Nephron (organoid): ENCODE measurements at regions not wholly inside any gene's neighbourhood (a gene's known extent, or its start where the extent isn't known, plus 50 kb on each side); places are given as distances from the start of the nearest gene placed in this dataset.

Experiments used
- H3K27ac Mint-ChIP-seq, 3 experiments: 2 replicates each; pipeline ENCODE4 v1.8.0; 2020; ENCODE audit warnings: mixed read lengths in 3 of 3, mild to moderate bottlenecking in 2 of 3, moderate library complexity in 1 of 3
- H3K27me3 Mint-ChIP-seq: 2 replicates; pipeline ENCODE4 v1.8.0; 2021; ENCODE audit warnings: low read depth, mild to moderate bottlenecking, moderate library complexity, mixed read lengths
- H3K36me3 Mint-ChIP-seq: 2 replicates; pipeline ENCODE4 v1.8.0; 2020; ENCODE audit warnings: low read depth, mixed read lengths
- H3K4me1 Mint-ChIP-seq: 2 replicates; pipeline ENCODE4 v1.8.0; 2020; ENCODE audit warnings: mixed read lengths
- H3K4me3 Mint-ChIP-seq, 3 experiments: 2 replicates each; pipeline ENCODE4 v1.8.0; 2020; ENCODE audit warnings: mild to moderate bottlenecking in 3 of 3, mixed read lengths in 3 of 3, moderate library complexity in 2 of 3
- H3K9me3 Mint-ChIP-seq: 2 replicates; pipeline ENCODE4 v1.8.0; 2020; ENCODE audit warnings: mixed read lengths
- CTCF ChIP-seq, 3 experiments: fragments of 200-600 bp; sonication (generic); IDR thresholded peaks; one replicate each; pipeline ENCODE4 v1.5.0; 2021; ENCODE audit warnings: antibody characterized with exemption in 3 of 3; ENCODE audit not compliant: unreplicated experiment in 3 of 3

- Mint-ChIP-seq H3K9me3 (no peaks in the 10 kb centered on the region), H3K27ac (no peak overlapping the region), H3K4me3 (no peak overlapping the region), H3K27me3 (peaks cover 19% of the 10 kb centered on the region), H3K36me3 (peaks cover 3% of the 10 kb centered on the region), H3K4me1 (peaks cover 10% of the 10 kb centered on the region)
- TF ChIP-seq CTCF (IDR thresholded peaks at IDR 0.05; ENCODE audit: unreplicated experiment in 3 of 3) = no peak
Measured at GRCh38 chr14:104284107-104284592, 145.8 kb downstream of the KIF26A start.

GRCh38 chr14:104284636-104285507, 146.5 kb downstream of the KIF26A start:
- Mint-ChIP-seq H3K27me3 (peaks cover 21% of the 10 kb centered on the region), H3K4me1 (peaks cover 10% of the 10 kb centered on the region)
- TF ChIP-seq CTCF (IDR thresholded peaks at IDR 0.05; ENCODE audit: unreplicated experiment in 3 of 3) = no peak

GRCh38 chr14:104285508-104285840, 147.1 kb downstream of the KIF26A start:
- H3K27me3 Mint-ChIP-seq = peaks cover 24% of the 10 kb centered on the region
- no peak overlapping the region for H3K4me3 Mint-ChIP-seq
- peaks cover 7% of the 10 kb centered on the region for H3K36me3 Mint-ChIP-seq
- no peak overlapping the region for H3K27ac Mint-ChIP-seq
- H3K9me3 Mint-ChIP-seq = no peaks in the 10 kb centered on the region
- peaks cover 10% of the 10 kb centered on the region for H3K4me1 Mint-ChIP-seq
- TF ChIP-seq CTCF (IDR thresholded peaks at IDR 0.05; ENCODE audit: unreplicated experiment in 3 of 3) = no peak

More at GRCh38 chr14:104284636-104285507, 146.5 kb downstream of the KIF26A start:
- Mint-ChIP-seq H3K36me3 (peaks cover 7% of the 10 kb centered on the region), H3K9me3 (no peaks in the 10 kb centered on the region), H3K27ac (no peak overlapping the region), H3K4me3 (no peak overlapping the region)

- peaks cover 27% of the 10 kb centered on the region for H3K27me3 Mint-ChIP-seq
- TF ChIP-seq CTCF (IDR thresholded peaks at IDR 0.05; ENCODE audit: unreplicated experiment in 3 of 3) = no peak
- H3K36me3 Mint-ChIP-seq = peaks cover 7% of the 10 kb centered on the region
- H3K4me1 Mint-ChIP-seq = peaks cover 10% of the 10 kb centered on the region
- H3K27ac Mint-ChIP-seq = no peak overlapping the region
- H3K4me3 Mint-ChIP-seq = no peak overlapping the region
- no peaks in the 10 kb centered on the region for H3K9me3 Mint-ChIP-seq
Measured at GRCh38 chr14:104286086-104286485, 147.7 kb downstream of the KIF26A start.

- Mint-ChIP-seq H3K4me3 (no peak overlapping the region), H3K9me3 (no peaks in the 10 kb centered on the region), H3K27me3 (peaks cover 29% of the 10 kb centered on the region), H3K4me1 (peaks cover 10% of the 10 kb centered on the region), H3K36me3 (peaks cover 7% of the 10 kb centered on the region), H3K27ac (no peak overlapping the region)
- TF ChIP-seq CTCF (IDR thresholded peaks at IDR 0.05; ENCODE audit: unreplicated experiment in 3 of 3) = no peak
Measured at GRCh38 chr14:104286496-104286895, 148.1 kb downstream of the KIF26A start.
